ENCODE measurements at regions not wholly inside any gene's neighbourhood (a gene's known extent, or its start where the extent isn't known, plus 50 kb on each side); places are given as distances from the start of the nearest gene placed in this dataset.
A peak's percentile ranks its signal among the peaks of the same experiment; 100 is the strongest.

- 31 to 53% methylated on average over 2 of the region's 2 CpGs for WGBS, 2 donors
- Histone ChIP-seq H3K36me3 (no peaks in the 10 kb centered on the region), H3K9me3 (no peaks in the 10 kb centered on the region), H3K4me1 (no peaks in the 10 kb centered on the region), H3K27me3 (no peaks in the 10 kb centered on the region), H3K4me3 (no peak overlapping the region), H3K27ac (no peak overlapping the region)
- TF ChIP-seq CTCF (IDR thresholded peaks at IDR 0.05) (peak; percentile 17 to 74 (median 64)), POLR2A (IDR thresholded peaks at IDR 0.05) (no peak), EP300 (IDR thresholded peaks at IDR 0.05) (no peak)
- peak in 1 of 2 donors; percentile 24 for DNase-seq (ENCODE audit: low spot score in 2 of 2)
These were observed 111.0 kb upstream of the TFAP2D start for GRCh38 chr6:50602292-50602691.

- no peak overlapping the region for H3K4me3 ChIP-seq
- 81% methylated on average over 5 of the region's 5 CpGs for WGBS, 2 donors
- no peak for DNase-seq (ENCODE audit: low spot score in 2 of 2)
- H3K27me3 ChIP-seq, result no peaks in the 10 kb centered on the region
- no peak overlapping the region for H3K27ac ChIP-seq
- TF ChIP-seq EP300 (IDR thresholded peaks at IDR 0.05) (no peak), POLR2A (IDR thresholded peaks at IDR 0.05) (no peak), CTCF (IDR thresholded peaks at IDR 0.05) (no peak)
- H3K36me3 ChIP-seq, result no peaks in the 10 kb centered on the region
- H3K9me3 ChIP-seq, result no peaks in the 10 kb centered on the region
- no peaks in the 10 kb centered on the region for H3K4me1 ChIP-seq
These were observed 104.9 kb upstream of the TFAP2D start for GRCh38 chr6:50608421-50608820.

GRCh38 chr6:50610562-50610961 is 102.8 kb upstream of the TFAP2D start:
- 65 to 70% methylated on average over 2 of the region's 2 CpGs for WGBS, 2 donors
- DNase-seq (ENCODE audit: low spot score in 2 of 2), result no peak
- no peaks in the 10 kb centered on the region for H3K27me3 ChIP-seq

GRCh38 chr6:50635429-50635828 is 77.9 kb upstream of the TFAP2D start:
- DNase-seq (ENCODE audit: low spot score in 2 of 2), result no peak
- H3K4me1 ChIP-seq, result no peaks in the 10 kb centered on the region
- H3K4me3 ChIP-seq, result no peak overlapping the region
- H3K27me3 ChIP-seq, result no peaks in the 10 kb centered on the region
- no peaks in the 10 kb centered on the region for H3K36me3 ChIP-seq
- no peak overlapping the region for H3K27ac ChIP-seq
- TF ChIP-seq POLR2A (IDR thresholded peaks at IDR 0.05), result no peak
- no peak for TF ChIP-seq EP300 (IDR thresholded peaks at IDR 0.05)
- no peak for TF ChIP-seq CTCF (IDR thresholded peaks at IDR 0.05)
- no peaks in the 10 kb centered on the region for H3K9me3 ChIP-seq

More at GRCh38 chr6:50610562-50610961, 102.8 kb upstream of the TFAP2D start:
- Histone ChIP-seq H3K9me3 (no peaks in the 10 kb centered on the region), H3K36me3 (no peaks in the 10 kb centered on the region), H3K4me3 (no peak overlapping the region), H3K27ac (no peak overlapping the region), H3K4me1 (no peaks in the 10 kb centered on the region)
- TF ChIP-seq EP300 (IDR thresholded peaks at IDR 0.05) (no peak), CTCF (IDR thresholded peaks at IDR 0.05) (no peak), POLR2A (IDR thresholded peaks at IDR 0.05) (no peak)

- Histone ChIP-seq H3K36me3 (no peaks in the 10 kb centered on the region), H3K9me3 (no peaks in the 10 kb centered on the region), H3K4me1 (no peaks in the 10 kb centered on the region), H3K27ac (no peak overlapping the region), H3K27me3 (no peaks in the 10 kb centered on the region), H3K4me3 (no peak overlapping the region)
- TF ChIP-seq POLR2A (IDR thresholded peaks at IDR 0.05) (no peak), EP300 (IDR thresholded peaks at IDR 0.05) (no peak), CTCF (IDR thresholded peaks at IDR 0.05) (no peak)
- no peak for DNase-seq (ENCODE audit: low spot score in 2 of 2)
- WGBS, 2 donors, result 42 to 52% methylated on average over 4 of the region's 4 CpGs
These were observed 76.1 kb upstream of the TFAP2D start for GRCh38 chr6:50637267-50637666.
